ENCODE measurements at regions not wholly inside any gene's neighbourhood (a gene's known extent, or its start where the extent isn't known, plus 50 kb on each side); places are given as distances from the start of the nearest gene placed in this dataset. TPM values are rescaled to one million over a fixed set of nuclear protein-coding genes. Genes with fewer than 3 reads are reported as not detected.

- Histone ChIP-seq H3K9ac (no peak overlapping the region), H3K27ac (no peak overlapping the region), H3K79me2 (ENCODE audit: low read depth) (no peaks in the 10 kb centered on the region), H4K20me1 (ENCODE audit: low read depth) (no peaks in the 10 kb centered on the region), H2AFZ (replicated peaks) (no peak overlapping the region), H3K4me2 (no peak overlapping the region), H3K27me3 (no peaks in the 10 kb centered on the region), H3K36me3 (no peaks in the 10 kb centered on the region), H3K9me3 (ENCODE audit: low read depth) (no peaks in the 10 kb centered on the region), H3K4me1 (no peaks in the 10 kb centered on the region), H3F3A (ENCODE audit: low read depth) (no peaks in the 10 kb centered on the region), H3K4me3 (no peak overlapping the region)
- TF ChIP-seq EZH2 (IDR thresholded peaks at IDR 0.05), result no peak
- TF ChIP-seq CTCF (IDR thresholded peaks at IDR 0.05), result no peak
- no peak for TF ChIP-seq EZH2phosphoT487 (IDR thresholded peaks at IDR 0.05)
- no peaks in the 10 kb centered on the region for H3K4me1 Mint-ChIP-seq
- H3K27ac Mint-ChIP-seq, result no peak overlapping the region
- H3K4me3 Mint-ChIP-seq, result no peak overlapping the region
- no peaks in the 10 kb centered on the region for H3K36me3 Mint-ChIP-seq
- DNase-seq (ENCODE audit: low spot score), result no peak
- H3K27me3 Mint-ChIP-seq (ENCODE audit: insufficient read depth, low read depth), result no peaks in the 10 kb centered on the region
- H3K9me3 Mint-ChIP-seq, result no peaks in the 10 kb centered on the region
These were observed 300.5 kb downstream of the FGF13 start for GRCh38 chrX:138411048-138411447.

Small RNA genes in the stretch of these regions (small RNA-seq; reads per million reads assigned to genes)
- gene RN7SKP31 (not detected), gene RNU6-985P (not detected)

All from neural progenitor cell (in vitro differentiated cells).